ENCODE measurements at regions not wholly inside any gene's neighbourhood (a gene's known extent, or its start where the extent isn't known, plus 50 kb on each side); places are given as distances from the start of the nearest gene placed in this dataset.

DNA sequence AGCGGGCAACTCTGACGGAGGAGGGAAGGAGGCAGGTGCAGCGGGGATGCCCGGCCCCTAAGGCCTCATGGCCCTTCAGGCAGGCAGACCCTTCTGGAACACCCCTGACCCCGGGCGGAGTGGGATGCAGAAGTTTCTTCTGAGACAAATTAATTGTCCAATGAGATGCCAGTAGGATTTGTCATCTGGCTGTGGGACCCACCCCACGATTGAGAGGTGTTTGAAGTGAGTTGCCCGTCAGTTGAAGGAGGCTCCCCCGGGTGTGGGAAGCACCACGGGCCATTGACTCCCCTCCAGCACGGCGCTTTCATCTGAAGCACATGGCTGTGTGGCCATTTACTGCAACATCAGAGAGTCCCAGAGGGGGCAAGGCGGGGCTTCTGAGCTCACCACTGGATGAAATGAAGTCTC, 527.8 kb downstream of the BRD1 start:
- Histone ChIP-seq H3K27me3 (ENCODE audit: insufficient read depth, poor library complexity, severe bottlenecking) (no peaks in the 10 kb centered on the region), H3K36me3 (ENCODE audit: low read depth) (no peaks in the 10 kb centered on the region), H3K4me1 (ENCODE audit: insufficient read depth, poor library complexity, severe bottlenecking) (no peaks in the 10 kb centered on the region), H3K4me3 (ENCODE audit: severe bottlenecking) (no peak overlapping the region), H3K27ac (ENCODE audit: poor library complexity, severe bottlenecking) (no peak overlapping the region), H3K9me3 (ENCODE audit: severe bottlenecking) (peaks cover 7% of the 10 kb centered on the region)
- DNase-seq (ENCODE audit: low spot score) = no peak
- no peak for ATAC-seq (ENCODE audit: low read depth)
- TF ChIP-seq, protein P1, sequence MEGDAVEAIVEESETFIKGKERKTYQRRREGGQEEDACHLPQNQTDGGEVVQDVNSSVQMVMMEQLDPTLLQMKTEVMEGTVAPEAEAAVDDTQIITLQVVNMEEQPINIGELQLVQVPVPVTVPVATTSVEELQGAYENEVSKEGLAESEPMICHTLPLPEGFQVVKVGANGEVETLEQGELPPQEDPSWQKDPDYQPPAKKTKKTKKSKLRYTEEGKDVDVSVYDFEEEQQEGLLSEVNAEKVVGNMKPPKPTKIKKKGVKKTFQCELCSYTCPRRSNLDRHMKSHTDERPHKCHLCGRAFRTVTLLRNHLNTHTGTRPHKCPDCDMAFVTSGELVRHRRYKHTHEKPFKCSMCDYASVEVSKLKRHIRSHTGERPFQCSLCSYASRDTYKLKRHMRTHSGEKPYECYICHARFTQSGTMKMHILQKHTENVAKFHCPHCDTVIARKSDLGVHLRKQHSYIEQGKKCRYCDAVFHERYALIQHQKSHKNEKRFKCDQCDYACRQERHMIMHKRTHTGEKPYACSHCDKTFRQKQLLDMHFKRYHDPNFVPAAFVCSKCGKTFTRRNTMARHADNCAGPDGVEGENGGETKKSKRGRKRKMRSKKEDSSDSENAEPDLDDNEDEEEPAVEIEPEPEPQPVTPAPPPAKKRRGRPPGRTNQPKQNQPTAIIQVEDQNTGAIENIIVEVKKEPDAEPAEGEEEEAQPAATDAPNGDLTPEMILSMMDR (IDR thresholded peaks at IDR 0.05; ENCODE audit: poor library complexity, severe bottlenecking) = no peak

DNA sequence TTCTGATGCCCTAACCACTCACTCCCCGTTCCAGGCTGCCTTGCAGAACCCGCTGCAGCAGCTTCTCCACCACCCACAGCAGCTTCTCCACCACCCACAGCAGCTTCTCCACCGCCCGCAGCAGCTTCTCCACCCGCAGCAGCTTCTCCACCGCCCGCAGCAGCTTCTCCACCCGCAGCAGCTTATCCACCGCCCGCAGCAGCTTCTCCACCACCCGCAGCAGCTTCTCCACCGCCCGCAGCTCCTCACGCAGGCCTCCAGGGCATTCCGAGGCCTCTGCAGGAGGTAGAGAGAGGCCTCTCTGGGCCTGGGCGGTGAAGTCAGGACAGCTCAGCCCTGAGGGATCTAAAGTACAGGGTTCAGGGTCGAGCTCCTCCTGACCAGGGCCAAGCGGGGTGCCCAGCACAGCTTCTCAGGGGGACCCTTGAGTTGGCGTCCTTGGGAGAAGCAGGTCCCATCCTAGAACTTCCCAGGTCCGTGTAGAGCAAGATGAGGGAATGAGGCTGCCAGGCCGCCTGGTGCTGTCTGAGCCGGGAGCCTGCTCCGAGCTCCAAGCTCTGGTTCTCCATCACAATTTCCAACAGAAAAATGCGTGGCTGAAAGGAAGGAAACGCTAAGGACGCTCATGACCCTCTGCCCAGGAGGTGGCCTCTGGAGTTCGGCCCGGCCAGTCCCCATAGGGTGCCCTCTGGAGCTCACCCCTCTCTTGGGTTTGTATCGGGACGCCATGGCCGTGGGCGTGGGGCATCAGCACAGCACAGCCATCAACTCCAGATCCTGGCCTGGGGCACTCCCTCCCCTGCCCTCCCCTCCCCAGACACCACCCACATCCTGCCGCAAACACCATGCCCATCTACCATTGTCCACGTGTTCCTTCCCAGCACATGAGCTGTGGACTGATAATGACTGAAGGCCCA, 528.6 kb downstream of the BRD1 start:
- Histone ChIP-seq H3K9me3 (ENCODE audit: severe bottlenecking) (peaks cover 7% of the 10 kb centered on the region), H3K4me1 (ENCODE audit: insufficient read depth, poor library complexity, severe bottlenecking) (no peaks in the 10 kb centered on the region), H3K4me3 (ENCODE audit: severe bottlenecking) (no peak overlapping the region), H3K27ac (ENCODE audit: poor library complexity, severe bottlenecking) (no peak overlapping the region), H3K27me3 (ENCODE audit: insufficient read depth, poor library complexity, severe bottlenecking) (no peaks in the 10 kb centered on the region), H3K36me3 (ENCODE audit: low read depth) (no peaks in the 10 kb centered on the region)
- DNase-seq (ENCODE audit: low spot score) (no peak), ATAC-seq (ENCODE audit: low read depth) (no peak)
- TF ChIP-seq, protein P1 (IDR thresholded peaks at IDR 0.05; ENCODE audit: poor library complexity, severe bottlenecking) = no peak

DNA sequence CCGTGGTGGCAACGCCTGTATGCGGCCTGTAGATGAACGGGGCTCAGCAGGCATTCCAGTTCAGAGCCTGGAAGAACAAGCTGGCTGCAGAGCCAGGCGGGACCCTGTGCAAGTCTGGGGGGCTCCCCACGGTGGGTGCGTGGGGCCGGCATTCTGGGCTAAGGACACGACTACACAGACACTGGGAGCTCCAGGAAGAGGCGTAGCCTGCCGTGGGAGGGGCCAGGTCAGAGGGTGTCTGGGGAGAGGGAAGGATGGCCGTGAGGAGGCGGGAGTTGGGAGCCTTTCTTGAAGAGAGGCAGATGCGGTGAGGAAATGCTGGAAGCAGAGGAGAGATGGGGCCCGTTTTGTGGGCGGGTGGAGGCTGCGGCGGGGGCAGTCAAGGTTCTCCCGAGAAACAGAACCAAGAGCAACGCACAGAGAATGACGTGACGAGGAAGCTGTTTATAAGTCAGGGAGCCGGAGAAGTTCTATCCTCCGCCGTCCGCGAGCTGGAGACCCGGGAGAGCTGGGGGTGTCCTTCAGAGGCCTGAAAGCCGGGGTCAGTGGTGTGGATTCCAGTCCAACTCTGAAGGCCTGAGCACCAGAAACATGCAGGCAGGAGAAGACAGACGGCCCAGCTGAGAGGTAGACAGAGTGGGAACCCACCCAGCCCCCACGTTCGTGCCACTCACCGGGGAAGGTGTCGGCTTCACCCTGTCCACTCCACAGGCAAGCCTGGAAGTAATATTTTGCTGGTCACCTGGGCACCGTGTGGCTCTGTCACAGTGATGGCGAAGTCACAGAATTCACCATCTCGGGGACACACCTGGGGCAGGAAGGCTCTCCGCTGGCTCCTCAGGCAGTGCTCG, 529.6 kb downstream of the BRD1 start:
- Histone ChIP-seq H3K27ac (ENCODE audit: poor library complexity, severe bottlenecking) (no peak overlapping the region), H3K4me3 (ENCODE audit: severe bottlenecking) (no peak overlapping the region), H3K4me1 (ENCODE audit: insufficient read depth, poor library complexity, severe bottlenecking) (no peaks in the 10 kb centered on the region), H3K9me3 (ENCODE audit: severe bottlenecking) (peaks cover 4% of the 10 kb centered on the region), H3K27me3 (ENCODE audit: insufficient read depth, poor library complexity, severe bottlenecking) (no peaks in the 10 kb centered on the region), H3K36me3 (ENCODE audit: low read depth) (no peaks in the 10 kb centered on the region)
- DNase-seq (ENCODE audit: low spot score) (no peak), ATAC-seq (ENCODE audit: low read depth) (no peak)
- TF ChIP-seq, protein P1 (IDR thresholded peaks at IDR 0.05; ENCODE audit: poor library complexity, severe bottlenecking) = no peak

DNA sequence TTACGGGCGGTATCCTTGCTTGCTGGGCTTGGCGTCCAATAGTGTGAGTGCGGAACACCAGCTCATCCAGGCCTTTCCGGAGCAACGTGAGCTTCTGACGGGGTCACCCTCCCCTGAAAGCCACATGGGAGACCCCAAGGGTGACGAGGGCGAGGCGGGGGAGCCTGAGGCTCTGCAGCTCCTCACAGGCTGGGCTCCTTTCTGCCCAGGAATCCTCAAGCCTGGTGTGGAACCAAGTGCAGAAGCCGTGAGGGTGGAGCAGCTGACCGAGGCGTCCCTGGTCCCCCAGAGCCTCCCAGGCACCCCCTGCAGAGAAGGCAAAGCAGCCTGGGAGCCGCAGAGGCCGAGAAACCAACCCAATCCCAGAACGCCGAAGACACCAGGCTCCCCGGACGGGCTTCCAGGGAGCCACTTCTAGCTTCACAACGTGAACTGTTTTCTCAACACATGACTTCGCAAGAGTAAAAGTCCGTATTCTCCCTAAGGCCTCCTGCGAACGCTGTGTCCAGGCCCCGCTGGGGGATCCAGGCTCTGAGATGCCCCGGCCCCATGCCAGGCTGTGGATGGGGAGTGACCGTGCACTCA, 530.3 kb downstream of the BRD1 start:
- Histone ChIP-seq H3K4me1 (ENCODE audit: insufficient read depth, poor library complexity, severe bottlenecking) (no peaks in the 10 kb centered on the region), H3K27me3 (ENCODE audit: insufficient read depth, poor library complexity, severe bottlenecking) (no peaks in the 10 kb centered on the region), H3K36me3 (ENCODE audit: low read depth) (no peaks in the 10 kb centered on the region), H3K27ac (ENCODE audit: poor library complexity, severe bottlenecking) (no peak overlapping the region), H3K9me3 (ENCODE audit: severe bottlenecking) (peaks cover 4% of the 10 kb centered on the region), H3K4me3 (ENCODE audit: severe bottlenecking) (no peak overlapping the region)
- ATAC-seq (ENCODE audit: low read depth) = no peak
- no peak for DNase-seq (ENCODE audit: low spot score)
- TF ChIP-seq, protein P1 (IDR thresholded peaks at IDR 0.05; ENCODE audit: poor library complexity, severe bottlenecking) = no peak
